HL-60/S4 (cell line): ENCODE measurements at regions not wholly inside any gene's neighbourhood (a gene's known extent, or its start where the extent isn't known, plus 50 kb on each side); places are given as distances from the start of the nearest gene placed in this dataset.

Experiments used
- in situ Hi-C: fragments of 300-500 bp; cut with MboI; formaldehyde crosslinking; loops from 2 replicates; pipeline ENCODE4 v1.14.3; 2022; ENCODE audit warnings: low sequenced_read_pairs

DNA sequence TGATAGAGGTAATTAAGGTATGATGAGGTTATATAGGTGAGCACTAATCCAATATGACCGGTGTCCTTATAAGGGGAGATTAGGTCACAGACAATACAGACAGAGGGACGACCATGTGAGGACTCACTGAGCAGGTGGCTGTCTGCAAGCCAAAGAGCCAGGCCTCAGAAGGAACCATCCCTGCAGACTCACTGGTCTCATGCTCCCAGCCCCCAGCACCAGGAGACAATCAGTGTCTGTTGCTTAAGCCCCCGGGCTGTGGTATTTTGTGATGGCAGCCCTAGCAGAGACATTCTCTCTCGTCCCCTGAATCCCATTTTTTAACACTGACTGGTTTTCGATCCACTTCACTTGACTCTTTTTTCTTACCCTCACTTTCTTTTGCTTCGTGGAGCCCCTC is 51.9 kb upstream of the PABPC3 start:
- in situ Hi-C loops, result no loop called here
